ENCODE measurements at regions not wholly inside any gene's neighbourhood (a gene's known extent, or its start where the extent isn't known, plus 50 kb on each side); places are given as distances from the start of the nearest gene placed in this dataset.

DNA sequence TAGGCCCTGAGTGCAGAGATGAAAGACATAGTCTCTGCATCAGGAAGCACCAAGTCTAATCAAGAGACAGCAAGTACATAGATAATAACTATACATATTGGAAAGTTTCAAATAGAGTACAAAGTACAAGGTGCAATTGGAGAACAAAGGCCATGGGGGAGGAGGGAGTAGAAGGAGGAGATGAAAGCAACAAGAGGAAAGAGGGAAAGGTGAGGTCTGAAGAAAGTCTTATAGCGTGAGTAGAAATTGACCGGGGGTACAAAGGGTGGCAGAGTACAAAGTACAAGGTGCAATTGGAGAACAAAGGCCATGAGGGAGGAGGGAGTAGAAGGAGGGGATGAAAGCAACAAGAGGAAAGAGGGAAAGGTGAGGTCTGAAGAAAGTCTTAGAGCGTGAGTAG, 244.2 kb upstream of the JUN start:
- TF ChIP-seq CTCF (conservative IDR thresholded peaks at IDR 0.05; ENCODE audit: low read length) (no peak), EZH2phosphoT487 (IDR thresholded peaks at IDR 0.05; ENCODE audit: borderline replicate concordance) (no peak)

All from Loucy (cell line).